ENCODE measurements at regions not wholly inside any gene's neighbourhood (a gene's known extent, or its start where the extent isn't known, plus 50 kb on each side); places are given as distances from the start of the nearest gene placed in this dataset.
"Not testable (repeated sequence)": the region's sequence is repeated elsewhere in the genome, so short reads cannot be mapped to it uniquely, and the experiment has no call there.

- TF ChIP-seq, protein P1, sequence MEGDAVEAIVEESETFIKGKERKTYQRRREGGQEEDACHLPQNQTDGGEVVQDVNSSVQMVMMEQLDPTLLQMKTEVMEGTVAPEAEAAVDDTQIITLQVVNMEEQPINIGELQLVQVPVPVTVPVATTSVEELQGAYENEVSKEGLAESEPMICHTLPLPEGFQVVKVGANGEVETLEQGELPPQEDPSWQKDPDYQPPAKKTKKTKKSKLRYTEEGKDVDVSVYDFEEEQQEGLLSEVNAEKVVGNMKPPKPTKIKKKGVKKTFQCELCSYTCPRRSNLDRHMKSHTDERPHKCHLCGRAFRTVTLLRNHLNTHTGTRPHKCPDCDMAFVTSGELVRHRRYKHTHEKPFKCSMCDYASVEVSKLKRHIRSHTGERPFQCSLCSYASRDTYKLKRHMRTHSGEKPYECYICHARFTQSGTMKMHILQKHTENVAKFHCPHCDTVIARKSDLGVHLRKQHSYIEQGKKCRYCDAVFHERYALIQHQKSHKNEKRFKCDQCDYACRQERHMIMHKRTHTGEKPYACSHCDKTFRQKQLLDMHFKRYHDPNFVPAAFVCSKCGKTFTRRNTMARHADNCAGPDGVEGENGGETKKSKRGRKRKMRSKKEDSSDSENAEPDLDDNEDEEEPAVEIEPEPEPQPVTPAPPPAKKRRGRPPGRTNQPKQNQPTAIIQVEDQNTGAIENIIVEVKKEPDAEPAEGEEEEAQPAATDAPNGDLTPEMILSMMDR (IDR thresholded peaks at IDR 0.05) = no peak
- H3K79me2 ChIP-seq = no peaks in the 10 kb centered on the region
- H3K4me2 ChIP-seq (ENCODE audit: low read length) = no peak overlapping the region
- H3K36me3 ChIP-seq (ENCODE audit: control insufficient read depth, insufficient read depth, low read length) = no peaks in the 10 kb centered on the region
- no peaks in the 10 kb centered on the region for H3K27me3 ChIP-seq (ENCODE audit: control insufficient read depth, insufficient read depth, low read length)
- no peak overlapping the region for H3K9ac ChIP-seq
- no peak overlapping the region for H2AFZ ChIP-seq
- H3K4me3 ChIP-seq (ENCODE audit: low read depth, low read length) = no peak overlapping the region
- no peaks in the 10 kb centered on the region for H3K4me1 ChIP-seq
- H3K27ac ChIP-seq = no peak overlapping the region
- no peaks in the 10 kb centered on the region for H3K9me3 ChIP-seq (ENCODE audit: control insufficient read depth, low read length)
Measured at GRCh38 chr4:159859656-159860148, 756.8 kb downstream of the RAPGEF2 start.

DNA sequence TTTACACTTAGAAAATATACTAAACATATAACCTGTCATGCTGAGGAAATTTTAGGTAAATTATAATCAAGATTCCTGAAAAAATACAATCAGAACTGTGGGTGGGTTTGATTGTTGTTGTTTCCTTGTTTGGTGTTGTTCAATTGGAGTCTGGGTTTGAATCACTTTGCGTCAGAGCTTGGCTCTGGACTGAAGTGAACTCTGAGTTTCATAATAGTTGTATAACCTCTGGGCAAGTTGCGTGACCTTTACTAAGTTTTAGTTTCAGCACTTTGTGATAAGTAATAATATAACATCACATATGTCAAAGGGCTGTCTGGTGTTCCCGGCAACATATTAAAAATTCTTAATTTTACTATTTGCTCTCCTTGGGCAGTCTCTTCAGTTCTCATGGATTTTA is 758.1 kb downstream of the RAPGEF2 start:
- Histone ChIP-seq H2AFZ (no peak overlapping the region), H3K9me3 (ENCODE audit: control insufficient read depth, low read length) (no peaks in the 10 kb centered on the region), H3K36me3 (ENCODE audit: control insufficient read depth, insufficient read depth, low read length) (no peaks in the 10 kb centered on the region), H3K4me3 (ENCODE audit: low read depth, low read length) (no peak overlapping the region), H3K9ac (no peak overlapping the region), H3K4me1 (no peaks in the 10 kb centered on the region), H3K27me3 (ENCODE audit: control insufficient read depth, insufficient read depth, low read length) (no peaks in the 10 kb centered on the region), H3K4me2 (ENCODE audit: low read length) (no peak overlapping the region), H3K79me2 (no peaks in the 10 kb centered on the region), H3K27ac (no peak overlapping the region)
- TF ChIP-seq, protein P1 (IDR thresholded peaks at IDR 0.05) = no peak

DNA sequence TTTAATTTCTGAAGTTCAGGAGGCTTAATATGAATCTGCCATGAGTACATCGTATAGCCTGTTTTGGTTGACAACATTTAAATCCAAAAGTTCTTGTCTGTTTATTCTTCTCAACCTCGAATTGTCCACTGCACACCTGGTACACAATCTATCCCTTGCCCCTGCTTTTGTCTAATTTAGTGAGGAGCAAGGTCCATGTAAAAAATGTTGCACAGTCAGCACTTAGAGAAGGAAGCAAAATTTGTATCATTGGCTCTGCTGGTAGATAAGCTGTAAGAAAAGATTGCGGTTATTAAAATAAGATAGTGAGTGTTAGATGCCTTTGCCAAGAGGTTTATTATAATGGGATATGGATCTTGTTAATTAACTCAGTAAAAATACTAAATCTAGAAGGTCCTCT is 761.5 kb downstream of the RAPGEF2 start:
- Histone ChIP-seq H3K4me2 (ENCODE audit: low read length) (no peak overlapping the region), H3K79me2 (no peaks in the 10 kb centered on the region), H3K36me3 (ENCODE audit: control insufficient read depth, insufficient read depth, low read length) (no peaks in the 10 kb centered on the region), H3K4me3 (ENCODE audit: low read depth, low read length) (no peak overlapping the region), H3K27me3 (ENCODE audit: control insufficient read depth, insufficient read depth, low read length) (no peaks in the 10 kb centered on the region), H2AFZ (no peak overlapping the region), H3K9me3 (ENCODE audit: control insufficient read depth, low read length) (no peaks in the 10 kb centered on the region), H3K9ac (no peak overlapping the region), H3K4me1 (no peaks in the 10 kb centered on the region), H3K27ac (no peak overlapping the region)
- TF ChIP-seq, protein P1 (IDR thresholded peaks at IDR 0.05) = no peak

- TF ChIP-seq, protein P1 (IDR thresholded peaks at IDR 0.05) = no peak
- H3K9me3 ChIP-seq (ENCODE audit: control insufficient read depth, low read length) = no peaks in the 10 kb centered on the region
- H3K27me3 ChIP-seq (ENCODE audit: control insufficient read depth, insufficient read depth, low read length) = no peaks in the 10 kb centered on the region
- H3K9ac ChIP-seq = no peak overlapping the region
- no peak overlapping the region for H3K4me2 ChIP-seq (ENCODE audit: low read length)
- H3K36me3 ChIP-seq (ENCODE audit: control insufficient read depth, insufficient read depth, low read length) = no peaks in the 10 kb centered on the region
- H2AFZ ChIP-seq = no peak overlapping the region
- H3K27ac ChIP-seq = no peak overlapping the region
- H3K4me3 ChIP-seq (ENCODE audit: low read depth, low read length) = no peak overlapping the region
- no peaks in the 10 kb centered on the region for H3K4me1 ChIP-seq
- H3K79me2 ChIP-seq = no peaks in the 10 kb centered on the region
Measured at GRCh38 chr4:159867673-159868072, 764.8 kb downstream of the RAPGEF2 start.

DNA sequence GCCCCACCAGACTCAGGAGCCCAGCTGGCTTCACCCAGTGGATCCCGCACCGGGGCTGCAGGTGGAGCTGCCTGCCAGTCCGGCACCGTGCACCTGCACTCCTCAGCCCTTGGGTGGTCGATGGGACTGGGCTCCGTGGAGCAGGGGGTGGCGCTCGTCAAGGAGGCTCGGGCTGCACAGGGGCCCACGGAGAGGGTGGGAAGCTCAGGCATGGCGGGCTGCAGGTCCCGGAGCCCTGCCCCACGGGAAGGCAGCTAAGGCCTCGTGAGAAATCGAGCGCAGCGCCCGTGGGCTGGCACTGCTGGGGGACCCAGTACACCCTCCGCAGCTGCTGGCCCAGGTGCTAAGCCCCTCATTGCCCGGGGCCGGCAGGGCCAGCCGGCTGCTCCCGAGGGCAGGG is 766.1 kb downstream of the RAPGEF2 start:
- not testable (repeated sequence) for H3K9ac ChIP-seq; H3K36me3 ChIP-seq (ENCODE audit: control insufficient read depth, insufficient read depth, low read length); H3K9me3 ChIP-seq (ENCODE audit: control insufficient read depth, low read length); H3K27ac ChIP-seq; H3K4me1 ChIP-seq; H3K27me3 ChIP-seq (ENCODE audit: control insufficient read depth, insufficient read depth, low read length); H3K4me3 ChIP-seq (ENCODE audit: low read depth, low read length); H3K79me2 ChIP-seq; H3K4me2 ChIP-seq (ENCODE audit: low read length); H2AFZ ChIP-seq

Measured in parathyroid adenoma (tissue), 2 donors.